ENCODE measurements at regions not wholly inside any gene's neighbourhood (a gene's known extent, or its start where the extent isn't known, plus 50 kb on each side); places are given as distances from the start of the nearest gene placed in this dataset.
"Not testable (repeated sequence)": the region's sequence is repeated elsewhere in the genome, so short reads cannot be mapped to it uniquely, and the experiment has no call there.

GRCh38 chr1:240722788-240723187, 110.8 kb upstream of the GREM2 start:
- ATAC-seq (replicated peaks) (no peak), DNase-seq (no peak)
- H3K4me1 Mint-ChIP-seq (ENCODE audit: low read depth in 2 of 2): no peaks in the 10 kb centered on the region
- H3K4me3 Mint-ChIP-seq: no peak overlapping the region
- H3K9me3 Mint-ChIP-seq: peaks cover 8% of the 10 kb centered on the region in 2 donors
- no peaks in the 10 kb centered on the region for H3K36me3 Mint-ChIP-seq (ENCODE audit: insufficient read depth)
- H3K27me3 Mint-ChIP-seq: no peaks in the 10 kb centered on the region
- H3K27ac Mint-ChIP-seq: no peak overlapping the region

DNA sequence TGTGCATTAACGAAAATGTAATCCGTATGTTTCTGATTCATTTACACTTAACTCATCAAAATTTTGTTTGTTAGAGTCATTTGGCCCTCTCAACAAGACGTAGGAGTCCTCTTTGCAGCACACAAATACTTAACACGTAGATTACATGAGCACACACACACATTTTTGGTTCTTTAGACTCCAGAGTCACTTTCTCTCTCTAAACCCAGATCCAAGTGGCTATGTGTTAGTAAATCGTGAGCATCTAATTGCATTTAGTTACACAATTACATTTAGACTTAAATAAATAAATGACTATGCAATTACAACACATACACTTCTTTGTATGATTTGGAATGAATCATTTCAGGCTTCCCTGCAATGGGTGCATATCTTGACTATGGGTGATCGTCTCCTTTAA, 109.0 kb upstream of the GREM2 start:
- Mint-ChIP-seq H3K9me3 (peaks cover under 1 to 2% of the 10 kb centered on the region in 2 donors), H3K4me1 (ENCODE audit: low read depth in 2 of 2) (no peaks in the 10 kb centered on the region), H3K4me3 (no peak overlapping the region), H3K27ac (no peak overlapping the region), H3K27me3 (no peaks in the 10 kb centered on the region), H3K36me3 (ENCODE audit: insufficient read depth) (no peaks in the 10 kb centered on the region)
- ATAC-seq (replicated peaks) (no peak), DNase-seq (no peak)

- ATAC-seq (replicated peaks) (no peak), DNase-seq (no peak)
- no peaks in the 10 kb centered on the region for H3K27me3 Mint-ChIP-seq
- no peak overlapping the region for H3K4me3 Mint-ChIP-seq
- H3K36me3 Mint-ChIP-seq (ENCODE audit: insufficient read depth): no peaks in the 10 kb centered on the region
- H3K4me1 Mint-ChIP-seq (ENCODE audit: low read depth in 2 of 2): no peaks in the 10 kb centered on the region
- peaks cover 0 to 2% of the 10 kb centered on the region in 2 donors for H3K9me3 Mint-ChIP-seq
- H3K27ac Mint-ChIP-seq: no peak overlapping the region
Measured at GRCh38 chr1:240719953-240720700, 108.2 kb upstream of the GREM2 start.

DNA sequence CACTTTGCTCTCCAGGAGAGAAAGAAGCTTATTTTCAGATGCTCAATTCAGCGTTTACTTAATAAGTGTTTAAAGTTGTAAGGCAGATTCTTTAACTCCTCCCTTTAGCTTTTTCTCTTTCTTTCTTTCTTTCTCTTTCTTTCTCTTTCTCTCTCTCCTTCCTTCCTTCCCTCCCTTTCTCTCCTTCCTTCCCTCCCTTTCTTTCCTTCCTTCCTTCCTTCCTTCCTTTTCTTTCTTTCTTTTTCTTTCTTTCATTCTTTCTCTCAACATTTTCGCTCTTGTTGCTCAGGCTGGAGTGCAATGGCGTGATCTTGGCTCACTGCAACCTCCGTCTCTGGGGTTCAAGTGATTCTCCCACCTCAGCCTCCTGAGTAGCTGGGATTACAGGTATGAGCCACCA, 104.6 kb upstream of the GREM2 start:
- not testable (repeated sequence) for DNase-seq; H3K27me3 Mint-ChIP-seq; ATAC-seq (replicated peaks); H3K36me3 Mint-ChIP-seq (ENCODE audit: insufficient read depth); H3K4me1 Mint-ChIP-seq (ENCODE audit: low read depth in 2 of 2); H3K4me3 Mint-ChIP-seq; H3K27ac Mint-ChIP-seq; H3K9me3 Mint-ChIP-seq

DNA sequence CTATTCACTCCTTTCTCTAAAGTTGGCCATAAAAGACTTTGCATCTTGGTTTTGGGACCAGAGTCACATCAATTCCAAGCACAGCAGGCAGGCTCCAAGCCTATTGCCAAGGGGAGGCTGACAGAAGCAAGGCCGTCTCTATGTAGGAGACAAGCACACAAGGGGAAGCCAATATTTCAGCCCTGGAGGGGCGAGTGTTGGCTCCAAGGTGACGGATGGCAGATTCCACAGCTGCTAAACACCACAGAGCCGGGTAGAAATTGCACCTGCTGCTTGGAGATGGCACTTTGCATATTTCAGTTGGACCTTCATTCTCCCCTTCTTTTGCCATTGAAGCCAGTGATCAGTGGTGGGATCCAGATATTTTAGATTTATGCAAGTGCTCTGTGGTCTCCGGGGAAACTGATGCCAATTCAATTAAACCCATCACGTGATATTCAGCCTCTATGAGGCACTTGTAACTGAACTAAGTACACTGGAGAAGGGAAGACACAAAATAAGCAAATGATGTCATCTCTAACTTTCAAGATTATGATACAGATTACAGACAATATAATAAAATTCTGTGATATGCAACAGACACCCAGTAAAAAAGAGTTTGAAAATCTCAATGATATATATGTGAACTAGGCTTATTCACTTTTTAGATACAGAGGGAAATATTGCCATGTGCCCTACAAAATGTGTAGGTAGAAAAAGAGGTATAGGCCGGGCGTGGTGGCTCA, 102.8 kb upstream of the GREM2 start:
- peaks cover 0 to 8% of the 10 kb centered on the region in 2 donors for H3K9me3 Mint-ChIP-seq
- peaks cover 0 to 4% of the 10 kb centered on the region in 2 donors for H3K4me1 Mint-ChIP-seq (ENCODE audit: low read depth in 2 of 2)
- no peaks in the 10 kb centered on the region for H3K36me3 Mint-ChIP-seq (ENCODE audit: insufficient read depth)
- no peak overlapping the region for H3K27ac Mint-ChIP-seq
- no peak for ATAC-seq (replicated peaks)
- no peak overlapping the region for H3K4me3 Mint-ChIP-seq
- DNase-seq: no peak
- H3K27me3 Mint-ChIP-seq: no peaks in the 10 kb centered on the region

- no peak for DNase-seq
Measured at GRCh38 chr1:240712014-240712731, 100.2 kb upstream of the GREM2 start.

GRCh38 chr1:240711020-240711419, 99.1 kb upstream of the GREM2 start:
- H3K9me3 Mint-ChIP-seq: peaks cover 0 to 6% of the 10 kb centered on the region in 2 donors
- DNase-seq: no peak
- no peak overlapping the region for H3K4me3 Mint-ChIP-seq

More at GRCh38 chr1:240712014-240712731, 100.2 kb upstream of the GREM2 start:
- Mint-ChIP-seq H3K4me1 (ENCODE audit: low read depth in 2 of 2) (peaks cover 0 to 6% of the 10 kb centered on the region in 2 donors), H3K27ac (no peak overlapping the region), H3K36me3 (ENCODE audit: insufficient read depth) (no peaks in the 10 kb centered on the region), H3K27me3 (peaks cover 0 to 5% of the 10 kb centered on the region in 2 donors), H3K4me3 (no peak overlapping the region), H3K9me3 (peaks cover 0 to 8% of the 10 kb centered on the region in 2 donors)
- no peak for ATAC-seq (replicated peaks)

GRCh38 chr1:240709676-240710075, 97.7 kb upstream of the GREM2 start:
- Mint-ChIP-seq H3K36me3 (ENCODE audit: insufficient read depth) (no peaks in the 10 kb centered on the region), H3K4me1 (ENCODE audit: low read depth in 2 of 2) (peaks cover 0 to 6% of the 10 kb centered on the region in 2 donors), H3K9me3 (peaks cover 0 to 6% of the 10 kb centered on the region in 2 donors), H3K4me3 (no peak overlapping the region), H3K27ac (no peak overlapping the region), H3K27me3 (peaks cover 0 to 5% of the 10 kb centered on the region in 2 donors)
- ATAC-seq (replicated peaks) (no peak), DNase-seq (no peak)

More at GRCh38 chr1:240711020-240711419, 99.1 kb upstream of the GREM2 start:
- ATAC-seq (replicated peaks): no peak
- H3K4me1 Mint-ChIP-seq (ENCODE audit: low read depth in 2 of 2): peaks cover 0 to 6% of the 10 kb centered on the region in 2 donors
- no peak overlapping the region for H3K27ac Mint-ChIP-seq
- H3K27me3 Mint-ChIP-seq: peaks cover 0 to 5% of the 10 kb centered on the region in 2 donors
- no peaks in the 10 kb centered on the region for H3K36me3 Mint-ChIP-seq (ENCODE audit: insufficient read depth)

DNA sequence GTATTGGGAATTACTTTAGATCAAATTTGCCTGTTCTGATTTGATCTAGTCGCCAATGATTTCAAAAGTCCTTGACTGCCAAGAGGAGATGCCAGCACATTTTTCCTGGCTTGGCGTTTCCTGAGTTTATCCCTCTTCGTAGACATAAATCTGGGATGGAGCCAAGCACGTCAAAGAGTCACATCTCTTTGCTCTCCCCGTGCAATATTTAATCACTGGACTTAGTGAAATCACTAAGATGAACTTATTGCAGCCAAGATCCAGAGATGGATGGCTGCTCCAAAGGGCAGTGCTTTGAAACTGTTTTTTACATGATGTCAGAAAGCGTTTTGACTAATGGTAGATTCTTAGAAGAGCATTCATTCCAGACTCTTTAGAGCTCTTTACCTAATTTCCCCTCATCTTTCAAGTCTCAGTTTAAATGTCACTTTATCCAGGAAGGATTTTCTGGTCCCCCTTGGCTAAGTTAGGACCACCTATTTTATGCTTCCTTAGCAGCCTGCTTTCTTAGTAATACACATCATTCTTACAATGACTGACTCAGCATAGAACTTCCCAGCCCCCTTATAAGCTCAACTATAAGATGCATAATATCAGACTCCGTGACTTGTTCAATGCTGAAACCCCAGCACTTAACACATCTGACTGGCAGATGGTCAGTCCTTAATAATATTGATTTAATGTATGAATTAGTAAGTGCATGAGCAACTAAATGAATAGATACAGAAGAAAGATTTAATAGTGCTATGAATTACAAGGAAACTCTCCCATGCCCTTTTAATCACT, 94.4 kb upstream of the GREM2 start:
- no peak overlapping the region for H3K4me3 Mint-ChIP-seq
- H3K27ac Mint-ChIP-seq: no peak overlapping the region
- no peak for DNase-seq
- H3K9me3 Mint-ChIP-seq: peaks cover 0 to 5% of the 10 kb centered on the region in 2 donors
- H3K27me3 Mint-ChIP-seq: peaks cover 0 to 5% of the 10 kb centered on the region in 2 donors
- ATAC-seq (replicated peaks): no peak
- no peaks in the 10 kb centered on the region for H3K36me3 Mint-ChIP-seq (ENCODE audit: insufficient read depth)
- peaks cover 0 to 6% of the 10 kb centered on the region in 2 donors for H3K4me1 Mint-ChIP-seq (ENCODE audit: low read depth in 2 of 2)

DNA sequence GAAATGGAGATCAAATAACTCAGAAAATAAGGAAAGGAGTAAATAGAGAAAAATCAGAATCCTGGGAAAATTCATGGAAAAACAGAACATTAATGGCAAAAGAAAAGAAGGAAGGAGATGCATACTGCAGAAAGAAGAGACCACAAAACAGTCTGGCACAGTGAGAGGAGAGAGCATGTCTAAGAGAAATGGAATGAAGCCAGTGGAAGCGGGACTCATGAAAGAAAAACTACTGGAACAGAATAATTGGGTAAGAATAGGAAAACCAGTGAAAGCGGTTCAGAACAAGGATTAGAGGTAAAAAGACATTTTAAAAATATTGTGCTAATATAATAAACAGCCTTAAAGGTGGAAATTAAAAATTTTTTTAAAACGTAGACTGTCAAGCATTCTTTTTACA, 93.6 kb upstream of the GREM2 start:
- Mint-ChIP-seq H3K9me3 (peaks cover 0 to 3% of the 10 kb centered on the region in 2 donors), H3K4me3 (no peak overlapping the region), H3K36me3 (ENCODE audit: insufficient read depth) (no peaks in the 10 kb centered on the region), H3K27me3 (peaks cover 0 to 5% of the 10 kb centered on the region in 2 donors), H3K27ac (no peak overlapping the region), H3K4me1 (ENCODE audit: low read depth in 2 of 2) (peaks cover 0 to 6% of the 10 kb centered on the region in 2 donors)
- DNase-seq (no peak), ATAC-seq (replicated peaks) (no peak)

DNA sequence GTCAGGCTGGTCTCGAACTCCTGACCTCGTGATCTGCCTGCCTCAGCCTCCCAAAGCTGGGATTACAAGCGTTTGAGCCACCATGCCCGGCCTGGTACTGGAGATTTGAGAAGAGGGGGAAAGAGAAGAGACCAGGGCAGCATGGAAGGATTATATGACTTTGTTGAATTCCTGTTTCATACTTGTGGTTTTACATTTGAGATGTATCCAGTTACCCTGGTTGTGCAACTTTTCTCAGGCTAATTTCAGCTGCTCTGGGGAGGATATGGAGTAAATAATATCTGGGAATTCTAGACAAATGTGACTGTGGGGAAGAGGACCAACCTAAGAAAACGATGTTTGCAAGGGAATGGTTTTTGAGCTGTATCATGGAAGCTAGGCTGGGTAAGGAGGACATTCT, 89.5 kb upstream of the GREM2 start:
- Mint-ChIP-seq H3K4me3 (no peak overlapping the region), H3K27me3 (no peaks in the 10 kb centered on the region), H3K36me3 (ENCODE audit: insufficient read depth) (no peaks in the 10 kb centered on the region), H3K9me3 (peaks cover 0 to 3% of the 10 kb centered on the region in 2 donors), H3K27ac (no peak overlapping the region), H3K4me1 (ENCODE audit: low read depth in 2 of 2) (no peaks in the 10 kb centered on the region)
- no peak for DNase-seq
- ATAC-seq (replicated peaks): no peak

DNA sequence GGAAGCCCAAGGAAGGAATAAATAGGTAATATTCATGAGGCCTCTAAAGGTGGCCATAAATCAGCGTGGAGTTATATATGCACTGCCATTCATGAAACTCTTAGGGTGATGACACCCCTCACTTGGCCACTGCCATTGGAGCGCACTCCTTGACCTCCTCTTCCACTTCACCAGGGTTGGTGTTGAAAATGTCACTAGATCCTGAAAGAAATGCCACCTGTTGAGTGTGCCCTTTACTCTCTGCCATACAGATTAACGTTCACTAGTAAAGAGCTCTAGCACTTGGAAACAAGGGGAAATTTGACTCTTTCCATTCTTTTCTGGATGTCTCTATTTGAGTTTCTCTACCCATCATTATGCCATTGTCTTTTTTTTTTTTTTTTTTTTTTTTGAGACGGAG, 83.5 kb upstream of the GREM2 start:
- H3K27me3 Mint-ChIP-seq: no peaks in the 10 kb centered on the region
- H3K36me3 Mint-ChIP-seq (ENCODE audit: insufficient read depth): no peaks in the 10 kb centered on the region

GRCh38 chr1:240693844-240694243, 81.9 kb upstream of the GREM2 start:
- no peak for ATAC-seq (replicated peaks)
- peaks cover 0 to 1% of the 10 kb centered on the region in 2 donors for H3K9me3 Mint-ChIP-seq
- no peaks in the 10 kb centered on the region for H3K4me1 Mint-ChIP-seq (ENCODE audit: low read depth in 2 of 2)
- H3K36me3 Mint-ChIP-seq (ENCODE audit: insufficient read depth): no peaks in the 10 kb centered on the region
- no peak overlapping the region for H3K27ac Mint-ChIP-seq
- no peaks in the 10 kb centered on the region for H3K27me3 Mint-ChIP-seq
- DNase-seq: no peak
- H3K4me3 Mint-ChIP-seq: no peak overlapping the region

More for the DNA sequence above, 83.5 kb upstream of the GREM2 start:
- no peak for DNase-seq
- Mint-ChIP-seq H3K4me3 (no peak overlapping the region), H3K9me3 (peaks cover 0 to 1% of the 10 kb centered on the region in 2 donors), H3K4me1 (ENCODE audit: low read depth in 2 of 2) (no peaks in the 10 kb centered on the region), H3K27ac (no peak overlapping the region)
- ATAC-seq (replicated peaks): no peak
